IPS DF 6.9 (cell line): ENCODE measurements at regions not wholly inside any gene's neighbourhood (a gene's known extent, or its start where the extent isn't known, plus 50 kb on each side); places are given as distances from the start of the nearest gene placed in this dataset.

ENCODE experiments used
- DNase-seq: peaks from one replicate; pipeline ENCODE4 v3.0.0-alpha.2; 2013; ENCODE audit warnings: low read depth, low spot score
- H3K27ac ChIP-seq: one replicate; pipeline ENCODE4 v1.5.1; 2013; ENCODE audit warnings: low read length, control low read depth
- H3K27me3 ChIP-seq: 2 replicates; pipeline ENCODE4 v1.6.1; 2013; ENCODE audit warnings: mild to moderate bottlenecking, low read length; ENCODE audit not compliant: control insufficient read depth, insufficient read depth
- H3K36me3 ChIP-seq: 2 replicates; pipeline ENCODE4 v1.6.1; 2013; ENCODE audit warnings: low read length; ENCODE audit not compliant: control insufficient read depth, insufficient read depth
- H3K4me1 ChIP-seq: 2 replicates; pipeline ENCODE4 v1.6.1; 2013; ENCODE audit warnings: low read length; ENCODE audit not compliant: control insufficient read depth, insufficient read depth
- H3K4me3 ChIP-seq: 2 replicates; pipeline ENCODE4 v1.5.1; 2013; ENCODE audit warnings: mild to moderate bottlenecking, low read length
- H3K9me3 ChIP-seq: 2 replicates; pipeline ENCODE4 v1.6.1; 2013; ENCODE audit warnings: low read length, inconsistent platforms; ENCODE audit not compliant: control insufficient read depth, insufficient read depth
- WGBS: extraction: QIAGEN DNeasy Blood & Tissue Kit; methylation state at CpG from one replicate; pipeline ENCODE4 v1.1.7; 2013; ENCODE audit warnings: mixed read lengths, missing lambda C conversion rate; ENCODE audit not compliant: insufficient read length, insufficient coverage; 5-methylcytosine and 5-hydroxymethylcytosine counted together

DNA sequence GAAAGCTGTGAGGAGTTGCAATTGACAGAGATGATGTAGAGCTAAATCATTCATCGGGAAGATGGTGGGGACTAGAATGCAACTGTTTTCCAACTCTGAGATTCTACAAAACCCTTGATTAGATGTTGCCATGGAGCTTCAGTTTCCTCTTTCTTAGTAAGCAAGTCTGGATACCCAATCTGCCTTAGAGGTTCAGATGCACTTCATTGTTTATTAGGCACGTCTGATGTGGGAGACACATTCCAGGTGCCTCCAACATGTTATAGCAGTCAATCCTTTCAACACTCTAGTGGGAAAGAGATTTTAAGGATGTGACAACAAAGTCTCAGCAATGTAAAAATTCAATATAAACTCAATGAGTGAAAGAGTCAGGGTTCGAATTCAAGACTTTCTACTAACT lies 291.3 kb upstream of the PHYHIPL start:
- no peaks in the 10 kb centered on the region for H3K4me1 ChIP-seq
- no peaks in the 10 kb centered on the region for H3K27me3 ChIP-seq
- H3K9me3 ChIP-seq: no peaks in the 10 kb centered on the region
- no CpG with 5 or more reads among the region's 3 CpGs for WGBS
- DNase-seq: no peak
- no peak overlapping the region for H3K27ac ChIP-seq
- no peak overlapping the region for H3K4me3 ChIP-seq
- no peaks in the 10 kb centered on the region for H3K36me3 ChIP-seq

DNA sequence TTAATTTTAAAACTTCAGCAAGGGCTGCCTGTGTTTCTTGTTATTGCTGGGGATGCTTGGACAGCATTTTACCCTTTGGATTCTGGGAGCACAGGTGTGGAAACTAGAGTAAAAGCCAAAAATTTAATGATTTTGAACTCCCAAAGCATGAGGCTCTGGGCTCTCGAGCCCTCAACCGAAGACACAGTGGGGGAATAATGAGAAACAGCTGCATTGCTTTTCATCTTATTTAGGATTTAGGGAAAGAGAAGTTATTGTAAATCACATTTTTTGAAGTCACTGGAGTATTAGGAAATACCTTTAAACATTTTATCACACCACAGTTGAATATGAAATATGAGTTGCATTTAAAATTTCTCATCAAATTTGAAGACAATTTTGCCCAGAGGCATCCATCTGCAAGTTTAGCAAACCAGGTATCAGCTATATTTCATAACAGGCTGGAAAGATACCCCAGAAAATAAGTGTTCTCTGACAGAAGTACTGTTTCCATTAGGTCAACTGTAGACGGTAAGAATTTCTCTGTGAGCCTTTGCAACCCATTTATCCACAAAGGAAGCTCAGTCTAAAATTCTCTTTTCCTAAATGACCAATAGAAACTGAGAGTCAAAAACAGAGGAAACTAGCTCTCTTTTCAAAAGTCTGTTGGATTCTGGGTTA lies 290.6 kb upstream of the PHYHIPL start:
- no peak for DNase-seq
- no peak overlapping the region for H3K4me3 ChIP-seq
- H3K4me1 ChIP-seq: no peaks in the 10 kb centered on the region
- no peaks in the 10 kb centered on the region for H3K36me3 ChIP-seq
- no peaks in the 10 kb centered on the region for H3K27me3 ChIP-seq
- no peak overlapping the region for H3K27ac ChIP-seq
- WGBS: no CpG with 5 or more reads among the region's 3 CpGs
- no peaks in the 10 kb centered on the region for H3K9me3 ChIP-seq

- Histone ChIP-seq H3K27ac (no peak overlapping the region), H3K4me1 (no peaks in the 10 kb centered on the region), H3K27me3 (no peaks in the 10 kb centered on the region), H3K9me3 (no peaks in the 10 kb centered on the region), H3K4me3 (no peak overlapping the region), H3K36me3 (no peaks in the 10 kb centered on the region)
- WGBS: no CpG with 5 or more reads among the region's 2 CpGs
- DNase-seq: no peak
Observed at GRCh38 chr10:58886406-58886805, 290.0 kb upstream of the PHYHIPL start.

DNA sequence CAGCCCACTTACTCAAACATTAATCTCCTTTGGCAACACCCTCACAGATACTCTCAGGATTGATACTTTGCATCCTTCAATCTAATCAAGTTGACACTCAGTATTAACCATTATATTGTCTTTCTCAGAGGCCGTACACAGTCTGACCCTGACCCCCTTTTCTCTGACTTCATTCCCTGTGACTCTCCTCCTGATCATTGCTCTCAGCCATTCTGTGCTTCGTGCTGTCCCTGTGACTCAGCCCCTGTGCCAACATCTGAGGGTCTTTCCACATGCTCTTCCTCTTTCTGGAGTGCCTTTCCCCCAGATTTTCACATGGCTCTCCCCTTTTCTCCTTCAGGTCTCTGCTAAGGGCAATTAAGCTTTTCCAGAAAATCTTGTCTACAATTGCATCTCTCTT lies 289.0 kb upstream of the PHYHIPL start:
- Histone ChIP-seq H3K27ac (no peak overlapping the region), H3K36me3 (no peaks in the 10 kb centered on the region), H3K9me3 (no peaks in the 10 kb centered on the region), H3K27me3 (no peaks in the 10 kb centered on the region), H3K4me3 (no peak overlapping the region), H3K4me1 (no peaks in the 10 kb centered on the region)
- DNase-seq: no peak
- WGBS: no CpG with 5 or more reads among the region's 2 CpGs

DNA sequence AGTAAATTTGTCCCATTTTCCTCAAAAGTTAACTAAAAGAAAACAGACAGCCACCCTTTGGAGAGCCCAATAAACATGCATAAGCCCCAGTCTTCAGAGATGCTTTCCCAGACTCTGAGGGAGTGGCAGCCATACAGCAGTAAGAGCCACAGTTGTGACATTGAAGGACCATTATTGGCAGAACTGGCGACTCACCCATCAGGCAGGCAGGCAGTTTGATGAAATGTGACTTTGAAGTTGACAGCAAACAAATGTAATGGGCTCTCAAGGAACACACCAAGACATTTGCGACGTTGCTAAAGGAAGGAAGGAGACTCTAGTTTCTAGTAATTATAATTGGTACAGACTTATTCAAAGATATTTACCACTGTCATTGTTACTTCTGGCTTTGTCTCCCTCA lies 287.5 kb upstream of the PHYHIPL start:
- no peaks in the 10 kb centered on the region for H3K36me3 ChIP-seq
- no peak for DNase-seq
- WGBS: no CpG with 5 or more reads among the region's 3 CpGs
- H3K27me3 ChIP-seq: no peaks in the 10 kb centered on the region
- no peaks in the 10 kb centered on the region for H3K9me3 ChIP-seq
- no peaks in the 10 kb centered on the region for H3K4me1 ChIP-seq
- no peak overlapping the region for H3K4me3 ChIP-seq
- no peak overlapping the region for H3K27ac ChIP-seq

DNA sequence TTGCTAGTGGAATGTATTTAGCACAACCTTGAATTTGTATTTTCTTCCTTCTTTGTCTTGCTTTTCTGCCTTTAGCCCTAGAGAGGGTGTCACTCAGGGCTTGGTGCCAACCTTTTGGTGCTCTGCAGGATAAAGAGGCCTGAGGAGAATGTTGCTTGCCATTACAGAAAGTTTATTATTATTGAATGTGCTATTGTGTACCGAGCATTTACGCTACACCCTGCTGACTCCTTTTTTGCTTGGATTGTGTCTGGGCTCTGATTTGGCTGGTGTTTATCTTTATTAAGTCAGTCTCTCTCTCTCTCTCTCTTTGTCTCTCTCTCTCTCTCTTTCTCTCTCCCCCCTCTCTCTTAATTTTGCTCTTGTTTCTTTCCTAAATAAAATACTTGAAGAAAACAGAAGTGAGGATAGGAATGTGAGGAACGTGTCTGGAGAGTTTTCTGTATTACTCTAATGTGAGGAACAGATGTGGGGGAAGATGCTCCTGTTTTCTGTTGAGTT lies 284.4 kb upstream of the PHYHIPL start:
- Histone ChIP-seq H3K36me3 (no peaks in the 10 kb centered on the region), H3K27me3 (no peaks in the 10 kb centered on the region), H3K27ac (no peak overlapping the region), H3K4me1 (no peaks in the 10 kb centered on the region), H3K4me3 (no peak overlapping the region), H3K9me3 (no peaks in the 10 kb centered on the region)
- no CpG with 5 or more reads among the region's 3 CpGs for WGBS
- no peak for DNase-seq

DNA sequence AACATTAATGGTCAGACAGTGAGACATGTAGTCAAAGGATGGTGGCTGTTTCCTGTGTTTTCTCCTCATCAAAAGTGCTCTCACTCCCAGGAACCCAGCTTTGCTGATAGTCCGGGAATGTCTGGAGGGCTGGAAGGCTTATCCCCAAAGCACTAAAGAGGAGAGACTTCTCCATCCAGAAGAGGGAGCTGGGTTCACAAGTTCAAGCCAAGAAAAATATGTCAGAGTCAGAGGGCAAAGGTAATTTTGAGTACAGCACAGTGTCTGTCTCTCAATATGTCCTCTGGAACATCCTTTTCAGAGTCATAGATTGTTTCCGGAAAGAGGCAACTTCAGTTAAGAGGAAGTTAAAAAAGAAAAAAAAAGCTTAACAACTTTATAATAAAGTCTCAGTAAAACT lies 281.5 kb upstream of the PHYHIPL start:
- Histone ChIP-seq H3K4me1 (peaks cover 2% of the 10 kb centered on the region; the same call in 1 of the 2 replicates), H3K9me3 (no peaks in the 10 kb centered on the region), H3K27ac (no peak overlapping the region), H3K4me3 (no peak overlapping the region), H3K36me3 (no peaks in the 10 kb centered on the region), H3K27me3 (no peaks in the 10 kb centered on the region)
- DNase-seq: no peak
- WGBS: no CpG with 5 or more reads among the region's 2 CpGs

- no peaks in the 10 kb centered on the region for H3K9me3 ChIP-seq
- no peak overlapping the region for H3K4me3 ChIP-seq
- WGBS: no CpG with 5 or more reads among the region's 1 CpG
- no peaks in the 10 kb centered on the region for H3K27me3 ChIP-seq
- H3K36me3 ChIP-seq: no peaks in the 10 kb centered on the region
- no peak overlapping the region for H3K27ac ChIP-seq
- peaks cover 2% of the 10 kb centered on the region; the same call in 1 of the 2 replicates for H3K4me1 ChIP-seq
- no peak for DNase-seq
Observed at GRCh38 chr10:58896229-58896628, 280.2 kb upstream of the PHYHIPL start.

GRCh38 chr10:58897236-58897635 lies 279.2 kb upstream of the PHYHIPL start:
- no peak for DNase-seq
- Histone ChIP-seq H3K36me3 (no peaks in the 10 kb centered on the region), H3K27me3 (no peaks in the 10 kb centered on the region), H3K9me3 (no peaks in the 10 kb centered on the region), H3K27ac (no peak overlapping the region), H3K4me3 (no peak overlapping the region), H3K4me1 (peaks cover 2% of the 10 kb centered on the region; the same call in 1 of the 2 replicates)

GRCh38 chr10:58897708-58898107 lies 278.7 kb upstream of the PHYHIPL start:
- Histone ChIP-seq H3K27me3 (no peaks in the 10 kb centered on the region), H3K4me3 (no peak overlapping the region), H3K4me1 (peaks cover 2% of the 10 kb centered on the region; the same call in 1 of the 2 replicates), H3K27ac (no peak overlapping the region), H3K9me3 (no peaks in the 10 kb centered on the region), H3K36me3 (no peaks in the 10 kb centered on the region)
- DNase-seq: no peak

DNA sequence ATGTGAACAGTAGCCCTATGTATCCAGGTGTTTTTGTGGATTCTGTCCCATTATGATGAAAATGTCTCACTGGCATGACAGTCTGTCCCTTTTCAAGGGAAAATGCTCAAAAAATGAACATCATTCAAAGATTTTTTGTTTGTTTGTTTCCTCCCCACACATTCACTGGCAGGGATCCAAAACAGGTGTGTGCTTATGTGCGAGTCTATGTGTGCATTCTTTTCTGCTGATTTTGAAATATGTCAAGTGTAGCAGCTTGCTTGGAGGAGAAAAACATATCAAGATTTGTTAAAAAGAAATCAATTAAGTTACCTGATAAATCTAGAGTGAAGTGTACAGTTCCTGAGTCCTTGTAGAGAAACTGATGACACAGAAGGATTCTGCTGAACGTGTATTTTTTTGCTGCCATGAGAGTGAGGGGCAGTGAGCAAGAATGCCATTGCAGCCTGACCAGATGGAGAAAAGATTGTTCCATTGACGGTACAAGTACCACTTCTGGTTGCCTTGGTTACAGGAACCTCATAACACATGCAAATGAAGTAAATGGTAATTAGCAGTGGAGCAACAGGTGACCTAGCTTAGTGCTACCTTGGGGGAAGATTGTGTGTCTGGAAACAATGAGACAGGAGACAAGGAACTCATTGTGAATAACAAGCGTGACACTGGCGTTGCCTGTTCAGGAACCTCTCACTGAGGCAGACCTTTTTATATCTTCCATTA lies 277.4 kb upstream of the PHYHIPL start:
- no CpG with 5 or more reads among the region's 5 CpGs for WGBS

More for the DNA sequence above, 277.4 kb upstream of the PHYHIPL start:
- no peak overlapping the region for H3K4me3 ChIP-seq
- H3K36me3 ChIP-seq: no peaks in the 10 kb centered on the region
- peaks cover 2% of the 10 kb centered on the region; the same call in 1 of the 2 replicates for H3K4me1 ChIP-seq
- no peak overlapping the region for H3K27ac ChIP-seq
- DNase-seq: no peak
- H3K9me3 ChIP-seq: no peaks in the 10 kb centered on the region
- no peaks in the 10 kb centered on the region for H3K27me3 ChIP-seq
